BE2C (cell line): ENCODE measurements at regions not wholly inside any gene's neighbourhood (a gene's known extent, or its start where the extent isn't known, plus 50 kb on each side); places are given as distances from the start of the nearest gene placed in this dataset.

Source experiments
- DNase-seq: peaks from one replicate; pipeline ENCODE4 v3.0.0-alpha.2; 2020
- H3K27me3 ChIP-seq: fragments of 250-450 bp; sonication (Bioruptor Pico); 2 replicates; pipeline ENCODE4 v1.5.1; 2020; ENCODE audit warnings: mild to moderate bottlenecking
- H3K36me3 ChIP-seq: fragments of 250-450 bp; sonication (Bioruptor Pico); 2 replicates; pipeline ENCODE4 v1.5.1; 2020; ENCODE audit warnings: mild to moderate bottlenecking
- H3K4me1 ChIP-seq: fragments of 250-450 bp; sonication (Bioruptor Pico); 2 replicates; pipeline ENCODE4 v1.5.1; 2020
- H3K4me3 ChIP-seq: 2 replicates; pipeline ENCODE4 v1.5.1; 2011; ENCODE audit warnings: low read depth, low read length
- H3K9me3 ChIP-seq: fragments of 250-450 bp; sonication (Bioruptor Pico); 2 replicates; pipeline ENCODE4 v1.5.1; 2020
- CTCF ChIP-seq: IDR thresholded peaks from 2 replicates; pipeline ENCODE4 v1.5.1; 2012; ENCODE audit warnings: mild to moderate bottlenecking, low read depth, low read length

GRCh38 chr12:110971936-110972335 is 51.6 kb upstream of the MYL2 start:
- no peak for DNase-seq
- Histone ChIP-seq H3K4me3 (no peak overlapping the region), H3K36me3 (no peaks in the 10 kb centered on the region), H3K9me3 (no peaks in the 10 kb centered on the region), H3K27me3 (no peaks in the 10 kb centered on the region), H3K4me1 (no peaks in the 10 kb centered on the region)
- TF ChIP-seq CTCF = no peak

- Histone ChIP-seq H3K27me3 (no peaks in the 10 kb centered on the region), H3K36me3 (no peaks in the 10 kb centered on the region), H3K9me3 (no peaks in the 10 kb centered on the region), H3K4me1 (no peaks in the 10 kb centered on the region), H3K4me3 (no peak overlapping the region)
- no peak for DNase-seq
- TF ChIP-seq CTCF = no peak
These were observed 51.0 kb upstream of the MYL2 start for GRCh38 chr12:110971189-110971920.
